ENCODE measurements at regions not wholly inside any gene's neighbourhood (a gene's known extent, or its start where the extent isn't known, plus 50 kb on each side); places are given as distances from the start of the nearest gene placed in this dataset.
"Not testable (repeated sequence)": the region's sequence is repeated elsewhere in the genome, so short reads cannot be mapped to it uniquely, and the experiment has no call there.

- Mint-ChIP-seq H3K36me3 (ENCODE audit: low read depth) (no peaks in the 10 kb centered on the region), H3K27ac (no peak overlapping the region), H3K4me1 (ENCODE audit: low read depth) (peaks cover 6% of the 10 kb centered on the region), H3K27me3 (peaks cover 4% of the 10 kb centered on the region), H3K4me3 (no peak overlapping the region), H3K9me3 (no peaks in the 10 kb centered on the region)
- intact Hi-C loops (cut with micrococcal nuclease): no loop called here
Measured at GRCh38 chr2:38492042-38492615, 110.6 kb downstream of the HNRNPLL start.

- no peaks in the 10 kb centered on the region for H3K9me3 Mint-ChIP-seq
- peaks cover 9% of the 10 kb centered on the region for H3K4me1 Mint-ChIP-seq (ENCODE audit: low read depth)
- H3K36me3 Mint-ChIP-seq (ENCODE audit: low read depth): no peaks in the 10 kb centered on the region
- intact Hi-C loops (cut with micrococcal nuclease): no loop called here
- no peak overlapping the region for H3K4me3 Mint-ChIP-seq
- H3K27me3 Mint-ChIP-seq: peaks cover 4% of the 10 kb centered on the region
- no peak overlapping the region for H3K27ac Mint-ChIP-seq
Measured at GRCh38 chr2:38491436-38491835, 111.3 kb downstream of the HNRNPLL start.

GRCh38 chr2:38489846-38490245, 112.8 kb upstream of the ATL2 start:
- no peaks in the 10 kb centered on the region for H3K9me3 Mint-ChIP-seq
- peaks cover 21% of the 10 kb centered on the region for H3K4me1 Mint-ChIP-seq (ENCODE audit: low read depth)
- no peak overlapping the region for H3K4me3 Mint-ChIP-seq
- peaks cover 4% of the 10 kb centered on the region for H3K27me3 Mint-ChIP-seq
- no peaks in the 10 kb centered on the region for H3K36me3 Mint-ChIP-seq (ENCODE audit: low read depth)
- intact Hi-C loops (cut with micrococcal nuclease): no loop called here
- no peak overlapping the region for H3K27ac Mint-ChIP-seq

- H3K27me3 Mint-ChIP-seq: no peaks in the 10 kb centered on the region
- H3K4me1 Mint-ChIP-seq (ENCODE audit: low read depth): peaks cover 29% of the 10 kb centered on the region
- no peak overlapping the region for H3K4me3 Mint-ChIP-seq
- H3K27ac Mint-ChIP-seq: no peak overlapping the region
- intact Hi-C loops (cut with micrococcal nuclease): no loop called here
- H3K36me3 Mint-ChIP-seq (ENCODE audit: low read depth): no peaks in the 10 kb centered on the region
- H3K9me3 Mint-ChIP-seq: no peaks in the 10 kb centered on the region
Measured at GRCh38 chr2:38487852-38488251, 110.8 kb upstream of the ATL2 start.

GRCh38 chr2:38486213-38487026, 109.3 kb upstream of the ATL2 start:
- Mint-ChIP-seq H3K4me3 (no peak overlapping the region), H3K4me1 (ENCODE audit: low read depth) (peaks cover 23% of the 10 kb centered on the region), H3K27ac (no peak overlapping the region), H3K27me3 (no peaks in the 10 kb centered on the region), H3K9me3 (peaks cover 7% of the 10 kb centered on the region), H3K36me3 (ENCODE audit: low read depth) (no peaks in the 10 kb centered on the region)
- intact Hi-C loops (cut with micrococcal nuclease): no loop called here

- Mint-ChIP-seq H3K27ac (no peak overlapping the region), H3K9me3 (peaks cover 13% of the 10 kb centered on the region), H3K27me3 (peaks cover 3% of the 10 kb centered on the region), H3K36me3 (ENCODE audit: low read depth) (no peaks in the 10 kb centered on the region), H3K4me3 (no peak overlapping the region), H3K4me1 (ENCODE audit: low read depth) (peaks cover 23% of the 10 kb centered on the region)
- intact Hi-C loops (cut with micrococcal nuclease): no loop called here
Measured at GRCh38 chr2:38485734-38486133, 108.7 kb upstream of the ATL2 start.

GRCh38 chr2:38484957-38485356, 107.9 kb upstream of the ATL2 start:
- Mint-ChIP-seq H3K4me1 (ENCODE audit: low read depth) (peaks cover 23% of the 10 kb centered on the region), H3K9me3 (peaks cover 21% of the 10 kb centered on the region)
- intact Hi-C loops (cut with micrococcal nuclease): no loop called here

GRCh38 chr2:38483776-38484501, 106.9 kb upstream of the ATL2 start:
- intact Hi-C loops (cut with micrococcal nuclease): no loop called here
- Mint-ChIP-seq H3K9me3 (peaks cover 22% of the 10 kb centered on the region), H3K4me3 (no peak overlapping the region), H3K4me1 (ENCODE audit: low read depth) (peaks cover 23% of the 10 kb centered on the region), H3K27me3 (peaks cover 6% of the 10 kb centered on the region), H3K36me3 (ENCODE audit: low read depth) (no peaks in the 10 kb centered on the region), H3K27ac (no peak overlapping the region)

More at GRCh38 chr2:38484957-38485356, 107.9 kb upstream of the ATL2 start:
- Mint-ChIP-seq H3K36me3 (ENCODE audit: low read depth) (no peaks in the 10 kb centered on the region), H3K27ac (no peak overlapping the region), H3K27me3 (peaks cover 3% of the 10 kb centered on the region), H3K4me3 (no peak overlapping the region)

GRCh38 chr2:38482710-38483109, 105.6 kb upstream of the ATL2 start:
- H3K27me3 Mint-ChIP-seq; H3K36me3 Mint-ChIP-seq (ENCODE audit: low read depth); H3K27ac Mint-ChIP-seq; intact Hi-C loops (cut with micrococcal nuclease); H3K4me3 Mint-ChIP-seq: not testable (repeated sequence)
- Mint-ChIP-seq H3K4me1 (ENCODE audit: low read depth) (peaks cover 23% of the 10 kb centered on the region), H3K9me3 (peaks cover 22% of the 10 kb centered on the region)

GRCh38 chr2:38480617-38481016, 103.5 kb upstream of the ATL2 start:
- intact Hi-C loops (cut with micrococcal nuclease): no loop called here
- H3K27ac Mint-ChIP-seq: no peak overlapping the region
- H3K27me3 Mint-ChIP-seq: peaks cover 23% of the 10 kb centered on the region
- H3K9me3 Mint-ChIP-seq: peaks cover 22% of the 10 kb centered on the region
- no peak overlapping the region for H3K4me3 Mint-ChIP-seq
- H3K36me3 Mint-ChIP-seq (ENCODE audit: low read depth): no peaks in the 10 kb centered on the region
- H3K4me1 Mint-ChIP-seq (ENCODE audit: low read depth): peaks cover 15% of the 10 kb centered on the region

- intact Hi-C loops (cut with micrococcal nuclease): no loop called here
- no peaks in the 10 kb centered on the region for H3K36me3 Mint-ChIP-seq (ENCODE audit: low read depth)
- peaks cover 42% of the 10 kb centered on the region for H3K27me3 Mint-ChIP-seq
- no peak overlapping the region for H3K27ac Mint-ChIP-seq
- H3K4me3 Mint-ChIP-seq: no peak overlapping the region
- peaks cover 17% of the 10 kb centered on the region for H3K4me1 Mint-ChIP-seq (ENCODE audit: low read depth)
- peaks cover 22% of the 10 kb centered on the region for H3K9me3 Mint-ChIP-seq
Measured at GRCh38 chr2:38477006-38477405, 99.9 kb upstream of the ATL2 start.

- peaks cover 7% of the 10 kb centered on the region for H3K9me3 Mint-ChIP-seq
- no peaks in the 10 kb centered on the region for H3K36me3 Mint-ChIP-seq (ENCODE audit: low read depth)
- H3K27me3 Mint-ChIP-seq: peaks cover 41% of the 10 kb centered on the region
- H3K4me1 Mint-ChIP-seq (ENCODE audit: low read depth): peaks cover 17% of the 10 kb centered on the region
- H3K27ac Mint-ChIP-seq: peak overlapping the region; percentile 45
- intact Hi-C loops (cut with micrococcal nuclease): no loop called here
- H3K4me3 Mint-ChIP-seq: no peak overlapping the region
Measured at GRCh38 chr2:38475567-38475881, 98.5 kb upstream of the ATL2 start.

- H3K4me1 Mint-ChIP-seq (ENCODE audit: low read depth): peaks cover 17% of the 10 kb centered on the region
- H3K27me3 Mint-ChIP-seq: peaks cover 41% of the 10 kb centered on the region
- intact Hi-C loops (cut with micrococcal nuclease): no loop called here
- peak overlapping the region; percentile 45 for H3K27ac Mint-ChIP-seq
- H3K4me3 Mint-ChIP-seq: no peak overlapping the region
- peaks cover under 1% of the 10 kb centered on the region for H3K9me3 Mint-ChIP-seq
- H3K36me3 Mint-ChIP-seq (ENCODE audit: low read depth): no peaks in the 10 kb centered on the region
Measured at GRCh38 chr2:38474715-38475566, 97.9 kb upstream of the ATL2 start.
